ENCODE measurements at regions not wholly inside any gene's neighbourhood (a gene's known extent, or its start where the extent isn't known, plus 50 kb on each side); places are given as distances from the start of the nearest gene placed in this dataset.

GRCh38 chr6:92849636-92850035 lies 569.7 kb downstream of the EPHA7 start:
- Mint-ChIP-seq H3K4me3 (no peak overlapping the region), H3K27ac (no peak overlapping the region), H3K36me3 (ENCODE audit: low read depth) (no peaks in the 10 kb centered on the region), H3K9me3 (peaks cover 20% of the 10 kb centered on the region), H3K27me3 (no peaks in the 10 kb centered on the region), H3K4me1 (no peaks in the 10 kb centered on the region)
- no peak for ATAC-seq (replicated peaks)

DNA sequence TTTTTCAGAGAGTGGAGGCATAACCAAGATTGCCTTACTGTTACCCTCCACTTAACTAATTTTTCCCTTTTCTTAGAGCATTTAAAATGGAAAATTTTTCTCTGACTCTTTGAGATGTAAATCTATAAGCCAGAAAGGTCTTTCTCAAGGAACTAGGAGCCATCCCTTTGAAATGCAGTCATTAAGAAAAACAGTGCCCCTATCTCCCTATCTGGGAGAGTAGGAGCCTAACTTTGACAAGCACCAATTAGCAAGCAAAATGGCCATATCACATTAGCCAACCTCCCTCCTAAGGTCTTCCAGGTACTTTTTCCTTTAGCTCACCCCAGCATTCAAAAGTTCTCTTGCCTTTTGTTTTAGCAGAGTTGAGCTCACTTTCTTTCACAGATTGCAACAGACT lies 570.5 kb downstream of the EPHA7 start:
- H3K27me3 Mint-ChIP-seq: no peaks in the 10 kb centered on the region
- H3K4me3 Mint-ChIP-seq: no peak overlapping the region
- no peak overlapping the region for H3K27ac Mint-ChIP-seq
- no peaks in the 10 kb centered on the region for H3K36me3 Mint-ChIP-seq (ENCODE audit: low read depth)
- H3K4me1 Mint-ChIP-seq: no peaks in the 10 kb centered on the region
- ATAC-seq (replicated peaks): no peak
- peaks cover 20% of the 10 kb centered on the region for H3K9me3 Mint-ChIP-seq

DNA sequence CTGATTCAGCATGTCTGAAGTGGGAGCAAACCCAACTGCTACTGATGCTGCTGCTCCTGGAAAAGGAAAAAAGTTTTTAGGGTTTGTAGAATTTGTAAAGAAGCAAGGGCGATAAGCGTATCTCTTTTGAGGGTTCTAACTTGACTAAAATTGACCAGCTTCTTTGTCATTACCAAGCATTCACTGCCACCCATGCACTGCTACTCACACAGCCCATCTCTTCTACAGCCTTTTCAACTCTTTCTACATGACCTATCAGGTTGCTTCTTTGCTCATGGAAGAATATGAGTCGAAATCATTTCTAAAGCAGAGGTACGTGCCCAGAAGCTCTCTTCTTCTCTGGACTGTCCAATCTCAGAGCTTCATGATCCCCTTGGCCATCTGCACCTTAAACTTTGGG lies 570.9 kb downstream of the EPHA7 start:
- ATAC-seq (replicated peaks): no peak
- H3K27me3 Mint-ChIP-seq: no peaks in the 10 kb centered on the region
- peaks cover 20% of the 10 kb centered on the region for H3K9me3 Mint-ChIP-seq
- no peaks in the 10 kb centered on the region for H3K36me3 Mint-ChIP-seq (ENCODE audit: low read depth)
- H3K4me1 Mint-ChIP-seq: no peaks in the 10 kb centered on the region
- no peak overlapping the region for H3K4me3 Mint-ChIP-seq
- no peak overlapping the region for H3K27ac Mint-ChIP-seq

DNA sequence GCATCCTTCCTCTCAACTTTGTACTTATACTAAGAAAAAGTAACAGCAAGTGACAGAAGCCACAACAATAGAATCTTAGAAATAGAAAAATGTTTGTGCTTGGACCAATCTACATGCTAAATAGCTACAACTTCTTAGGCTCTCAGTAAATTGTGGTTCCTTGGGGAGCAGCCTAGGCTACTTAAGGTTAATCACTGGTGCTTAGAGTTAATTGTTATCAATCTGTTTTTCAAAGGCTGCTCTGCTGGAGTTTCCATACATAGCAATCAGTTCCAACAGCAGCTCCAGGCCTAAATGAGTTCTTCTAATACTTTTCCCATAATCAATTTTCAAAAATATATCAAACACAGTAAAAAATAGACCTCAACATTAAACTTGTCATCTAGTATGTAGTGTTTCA lies 571.4 kb downstream of the EPHA7 start:
- Mint-ChIP-seq H3K9me3 (peaks cover 20% of the 10 kb centered on the region), H3K36me3 (ENCODE audit: low read depth) (no peaks in the 10 kb centered on the region), H3K27ac (no peak overlapping the region), H3K4me3 (no peak overlapping the region), H3K27me3 (no peaks in the 10 kb centered on the region), H3K4me1 (no peaks in the 10 kb centered on the region)
- no peak for ATAC-seq (replicated peaks)

DNA sequence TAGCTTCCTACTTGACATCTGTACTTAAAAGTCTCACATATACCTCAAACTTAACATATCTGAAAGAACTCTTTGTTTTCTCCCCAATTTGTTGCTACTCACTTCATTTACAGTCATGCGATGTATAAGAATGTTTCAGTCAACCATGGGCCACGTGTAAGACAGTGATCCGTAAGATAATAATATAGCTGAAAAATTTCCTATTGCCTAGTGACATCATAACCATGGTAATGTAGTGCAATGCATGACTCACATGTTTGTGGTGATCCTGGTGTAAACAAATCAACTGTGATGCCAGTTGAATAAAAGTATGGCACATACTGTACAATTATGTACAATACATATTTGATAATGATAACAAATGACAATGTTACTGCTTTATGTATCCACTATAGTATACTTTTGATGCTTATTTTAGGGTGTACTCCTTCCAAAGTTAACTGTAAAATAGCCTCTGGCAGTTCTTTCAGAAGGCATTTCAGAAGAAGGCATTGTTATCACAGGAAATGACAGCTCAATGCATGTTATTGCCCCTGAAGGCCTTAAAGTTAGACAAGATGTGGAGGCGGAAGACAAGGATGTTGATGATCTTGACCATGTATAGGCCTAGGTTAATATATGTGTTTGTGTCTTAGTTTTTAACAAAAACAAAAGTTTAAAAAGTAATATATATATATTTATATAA lies 579.0 kb downstream of the EPHA7 start:
- no peaks in the 10 kb centered on the region for H3K4me1 Mint-ChIP-seq
- H3K27me3 Mint-ChIP-seq: no peaks in the 10 kb centered on the region
- H3K27ac Mint-ChIP-seq: no peak overlapping the region
- H3K36me3 Mint-ChIP-seq (ENCODE audit: low read depth): no peaks in the 10 kb centered on the region
- no peaks in the 10 kb centered on the region for H3K9me3 Mint-ChIP-seq
- no peak overlapping the region for H3K4me3 Mint-ChIP-seq
- no peak for ATAC-seq (replicated peaks)

- no peak for ATAC-seq (replicated peaks)
- no peak overlapping the region for H3K4me3 Mint-ChIP-seq
Observed at GRCh38 chr6:92828788-92829187, 590.6 kb downstream of the EPHA7 start.

GRCh38 chr6:92827104-92827503 lies 592.3 kb downstream of the EPHA7 start:
- no peak overlapping the region for H3K27ac Mint-ChIP-seq
- no peaks in the 10 kb centered on the region for H3K27me3 Mint-ChIP-seq
- no peak overlapping the region for H3K4me3 Mint-ChIP-seq
- H3K4me1 Mint-ChIP-seq: no peaks in the 10 kb centered on the region
- H3K9me3 Mint-ChIP-seq: no peaks in the 10 kb centered on the region
- H3K36me3 Mint-ChIP-seq (ENCODE audit: low read depth): no peaks in the 10 kb centered on the region
- no peak for ATAC-seq (replicated peaks)

More at GRCh38 chr6:92828788-92829187, 590.6 kb downstream of the EPHA7 start:
- Mint-ChIP-seq H3K36me3 (ENCODE audit: low read depth) (no peaks in the 10 kb centered on the region), H3K4me1 (no peaks in the 10 kb centered on the region), H3K27me3 (no peaks in the 10 kb centered on the region), H3K9me3 (peaks cover 4% of the 10 kb centered on the region), H3K27ac (no peak overlapping the region)

DNA sequence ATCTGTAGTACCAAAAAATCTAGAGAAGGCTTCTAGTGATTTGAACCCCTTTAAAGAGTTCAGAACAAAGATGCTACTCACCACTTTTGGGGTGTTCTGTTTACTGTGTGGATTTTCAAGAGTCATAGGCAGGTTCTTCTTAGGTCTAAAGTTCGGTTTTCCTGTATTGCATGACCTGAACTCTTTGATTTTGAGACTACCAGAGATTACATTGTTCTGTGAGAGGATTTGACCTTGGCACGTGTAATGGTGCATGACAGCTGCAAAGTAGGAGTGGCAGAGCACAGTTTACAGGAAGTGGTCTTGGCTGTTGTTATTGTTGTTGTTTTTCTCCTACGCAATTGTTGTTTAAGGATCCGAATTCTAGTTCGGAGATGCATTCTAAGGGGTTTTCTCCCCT lies 592.7 kb downstream of the EPHA7 start:
- Mint-ChIP-seq H3K27me3 (no peaks in the 10 kb centered on the region), H3K36me3 (ENCODE audit: low read depth) (no peaks in the 10 kb centered on the region), H3K9me3 (no peaks in the 10 kb centered on the region), H3K4me3 (no peak overlapping the region), H3K4me1 (no peaks in the 10 kb centered on the region), H3K27ac (no peak overlapping the region)
- ATAC-seq (replicated peaks): no peak

DNA sequence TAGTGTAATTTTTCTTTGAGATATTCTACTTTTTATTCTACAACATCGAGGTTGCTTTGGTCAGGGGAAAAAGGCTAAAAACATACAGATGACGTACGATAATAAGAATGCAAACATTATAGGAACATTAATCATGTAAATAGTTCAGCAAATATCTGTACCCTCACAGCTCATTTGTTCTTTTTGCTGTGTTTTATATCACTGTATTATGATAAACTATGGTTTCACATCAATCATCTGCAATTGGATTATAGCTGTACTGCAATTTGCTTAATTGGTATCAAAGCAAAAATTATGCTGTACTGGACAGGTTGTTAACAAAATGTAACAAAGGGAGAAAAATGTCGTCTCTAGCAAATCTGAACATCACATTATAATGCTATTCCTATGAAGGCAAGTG lies 597.1 kb downstream of the EPHA7 start:
- no peak overlapping the region for H3K4me3 Mint-ChIP-seq
- no peaks in the 10 kb centered on the region for H3K36me3 Mint-ChIP-seq (ENCODE audit: low read depth)
- H3K27ac Mint-ChIP-seq: no peak overlapping the region
- H3K4me1 Mint-ChIP-seq: no peaks in the 10 kb centered on the region
- H3K9me3 Mint-ChIP-seq: peaks cover 9% of the 10 kb centered on the region
- no peak for ATAC-seq (replicated peaks)
- no peaks in the 10 kb centered on the region for H3K27me3 Mint-ChIP-seq

- Mint-ChIP-seq H3K27me3 (no peaks in the 10 kb centered on the region), H3K36me3 (ENCODE audit: low read depth) (no peaks in the 10 kb centered on the region)
Observed at GRCh38 chr6:92820601-92821000, 598.8 kb downstream of the EPHA7 start.

DNA sequence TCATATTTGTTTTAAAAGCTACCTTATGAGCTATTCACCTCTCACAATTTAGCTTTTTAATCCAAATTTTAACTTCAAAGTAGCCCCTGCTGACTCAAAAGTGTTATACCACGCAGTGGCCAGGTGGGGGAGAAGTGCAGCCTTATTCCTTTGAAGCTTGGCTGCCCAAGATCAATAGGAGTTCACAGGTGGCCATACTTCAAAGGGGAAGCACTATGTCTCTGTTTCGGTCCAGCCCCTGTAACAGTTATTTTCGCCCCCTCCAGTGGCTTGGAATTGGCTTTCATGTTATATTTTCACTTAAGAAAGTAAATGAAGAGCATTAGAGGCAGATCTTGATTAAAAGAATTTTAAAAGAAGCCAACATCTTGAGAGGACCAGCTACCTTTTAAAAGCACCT lies 608.4 kb downstream of the EPHA7 start:
- no peaks in the 10 kb centered on the region for H3K9me3 Mint-ChIP-seq
- H3K27me3 Mint-ChIP-seq: no peaks in the 10 kb centered on the region
- no peak overlapping the region for H3K27ac Mint-ChIP-seq
- no peaks in the 10 kb centered on the region for H3K4me1 Mint-ChIP-seq
- no peak for ATAC-seq (replicated peaks)
- H3K36me3 Mint-ChIP-seq (ENCODE audit: low read depth): no peaks in the 10 kb centered on the region
- H3K4me3 Mint-ChIP-seq: no peak overlapping the region

More at GRCh38 chr6:92820601-92821000, 598.8 kb downstream of the EPHA7 start:
- Mint-ChIP-seq H3K27ac (no peak overlapping the region), H3K4me3 (no peak overlapping the region), H3K4me1 (no peaks in the 10 kb centered on the region), H3K9me3 (peaks cover 9% of the 10 kb centered on the region)
- no peak for ATAC-seq (replicated peaks)

GRCh38 chr6:92806254-92806653 lies 613.1 kb downstream of the EPHA7 start:
- Mint-ChIP-seq H3K4me3 (no peak overlapping the region), H3K4me1 (no peaks in the 10 kb centered on the region), H3K27me3 (no peaks in the 10 kb centered on the region), H3K9me3 (peaks cover 4% of the 10 kb centered on the region), H3K36me3 (ENCODE audit: low read depth) (no peaks in the 10 kb centered on the region), H3K27ac (no peak overlapping the region)
- no peak for ATAC-seq (replicated peaks)

GRCh38 chr6:92791403-92791802 lies 628.0 kb downstream of the EPHA7 start:
- no peak overlapping the region for H3K4me3 Mint-ChIP-seq
- no peak overlapping the region for H3K27ac Mint-ChIP-seq
- peaks cover 4% of the 10 kb centered on the region for H3K9me3 Mint-ChIP-seq
- H3K36me3 Mint-ChIP-seq (ENCODE audit: low read depth): no peaks in the 10 kb centered on the region
- H3K27me3 Mint-ChIP-seq: no peaks in the 10 kb centered on the region
- no peak for ATAC-seq (replicated peaks)
- no peaks in the 10 kb centered on the region for H3K4me1 Mint-ChIP-seq

DNA sequence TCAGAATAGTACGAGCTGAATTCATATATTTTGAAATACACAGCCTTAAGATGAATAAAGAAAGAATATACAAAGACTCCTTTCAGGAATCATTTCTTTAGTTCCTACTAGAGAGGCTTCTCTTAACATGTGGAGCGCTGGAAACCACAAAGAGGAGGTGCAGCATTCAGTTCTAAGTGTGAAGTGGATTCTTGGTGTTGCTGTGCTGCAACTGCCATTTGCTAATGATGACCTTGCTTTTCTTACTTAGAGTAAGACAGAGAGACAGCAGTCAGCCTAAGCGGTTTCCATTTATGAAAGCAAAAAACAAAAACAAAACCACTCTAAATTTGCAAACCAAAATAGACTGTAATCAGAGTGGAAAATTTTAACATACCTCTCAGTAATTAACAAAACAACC lies 629.0 kb downstream of the EPHA7 start:
- ATAC-seq (replicated peaks): no peak
- no peak overlapping the region for H3K27ac Mint-ChIP-seq
- H3K4me1 Mint-ChIP-seq: no peaks in the 10 kb centered on the region
- no peaks in the 10 kb centered on the region for H3K9me3 Mint-ChIP-seq
- H3K36me3 Mint-ChIP-seq (ENCODE audit: low read depth): no peaks in the 10 kb centered on the region
- no peak overlapping the region for H3K4me3 Mint-ChIP-seq
- H3K27me3 Mint-ChIP-seq: no peaks in the 10 kb centered on the region

- no peaks in the 10 kb centered on the region for H3K4me1 Mint-ChIP-seq
- no peak overlapping the region for H3K27ac Mint-ChIP-seq
- ATAC-seq (replicated peaks): no peak
- no peaks in the 10 kb centered on the region for H3K27me3 Mint-ChIP-seq
- H3K9me3 Mint-ChIP-seq: peaks cover 4% of the 10 kb centered on the region
- H3K36me3 Mint-ChIP-seq (ENCODE audit: low read depth): no peaks in the 10 kb centered on the region
- H3K4me3 Mint-ChIP-seq: no peak overlapping the region
Observed at GRCh38 chr6:92784235-92784634, 635.1 kb downstream of the EPHA7 start.

GRCh38 chr6:92779746-92780145 lies 639.6 kb downstream of the EPHA7 start:
- Mint-ChIP-seq H3K4me3 (no peak overlapping the region), H3K9me3 (peaks cover 4% of the 10 kb centered on the region), H3K27me3 (no peaks in the 10 kb centered on the region), H3K27ac (no peak overlapping the region), H3K4me1 (no peaks in the 10 kb centered on the region), H3K36me3 (ENCODE audit: low read depth) (no peaks in the 10 kb centered on the region)
- ATAC-seq (replicated peaks): no peak
